GM18861 (cell line): ENCODE measurements at regions not wholly inside any gene's neighbourhood (a gene's known extent, or its start where the extent isn't known, plus 50 kb on each side); places are given as distances from the start of the nearest gene placed in this dataset.
"Not testable (repeated sequence)": the region's sequence is repeated elsewhere in the genome, so short reads cannot be mapped to it uniquely, and the experiment has no call there.

Experiments
- ATAC-seq: cut with Tn5 transposase; IDR thresholded peaks from one replicate; pipeline ENCODE4 v1.9.1; 2021; ENCODE audit not compliant: unreplicated experiment

DNA sequence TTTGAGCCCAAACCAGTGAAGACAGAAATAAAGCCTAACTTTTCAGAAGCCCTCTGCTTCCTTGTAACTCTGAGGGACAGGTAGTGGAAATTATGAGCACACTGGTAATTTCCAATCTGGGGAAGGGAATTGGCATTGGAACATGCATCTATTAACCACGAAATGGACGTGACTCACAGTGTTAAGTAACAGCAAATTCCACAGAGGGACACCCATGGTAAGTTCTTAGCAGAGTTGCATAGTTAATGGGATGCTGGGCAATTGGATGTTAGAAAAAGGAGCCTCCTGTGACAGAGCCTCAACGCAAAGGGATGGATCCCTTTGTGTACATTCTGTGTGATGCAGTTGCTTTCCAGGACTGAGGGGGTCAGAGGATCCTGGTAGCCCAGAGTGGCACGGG, 168.6 kb downstream of the SEMA6D start:
- ATAC-seq, result no peak

GRCh38 chr15:47887241-47887800, 170.0 kb downstream of the SEMA6D start:
- ATAC-seq, result no peak

DNA sequence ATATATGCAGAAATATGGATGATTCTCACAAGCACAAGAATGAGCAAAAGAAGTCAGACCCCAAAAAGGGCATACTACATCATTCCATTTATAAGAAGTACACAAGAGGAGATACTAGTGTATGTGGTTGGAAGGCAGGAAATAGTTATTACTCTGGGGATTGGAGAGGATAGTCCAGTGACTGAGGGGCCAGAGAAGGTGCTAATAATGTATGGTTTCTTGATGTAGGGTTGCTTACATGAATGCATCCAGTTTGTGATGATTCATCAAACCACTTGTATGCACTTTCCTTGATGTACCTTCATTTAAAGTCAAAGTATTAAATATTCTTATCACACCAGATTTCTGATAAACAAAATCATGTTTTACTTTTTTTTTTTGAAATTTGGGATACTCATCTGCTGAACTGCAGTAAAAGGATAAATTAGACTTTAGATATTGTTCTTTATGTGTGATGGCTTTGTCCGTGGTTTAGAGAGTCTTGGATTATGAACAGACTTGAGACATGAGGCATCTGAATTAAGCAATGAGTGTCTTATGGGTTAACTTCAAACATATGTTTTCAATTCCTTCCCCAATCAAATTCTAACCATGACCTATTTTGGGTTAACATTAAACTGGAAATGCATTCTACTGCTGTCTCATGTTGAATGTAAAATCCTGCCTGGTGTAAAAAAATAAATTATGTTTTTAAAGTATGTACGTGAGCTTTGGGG, 171.2 kb downstream of the SEMA6D start:
- ATAC-seq, result no peak

DNA sequence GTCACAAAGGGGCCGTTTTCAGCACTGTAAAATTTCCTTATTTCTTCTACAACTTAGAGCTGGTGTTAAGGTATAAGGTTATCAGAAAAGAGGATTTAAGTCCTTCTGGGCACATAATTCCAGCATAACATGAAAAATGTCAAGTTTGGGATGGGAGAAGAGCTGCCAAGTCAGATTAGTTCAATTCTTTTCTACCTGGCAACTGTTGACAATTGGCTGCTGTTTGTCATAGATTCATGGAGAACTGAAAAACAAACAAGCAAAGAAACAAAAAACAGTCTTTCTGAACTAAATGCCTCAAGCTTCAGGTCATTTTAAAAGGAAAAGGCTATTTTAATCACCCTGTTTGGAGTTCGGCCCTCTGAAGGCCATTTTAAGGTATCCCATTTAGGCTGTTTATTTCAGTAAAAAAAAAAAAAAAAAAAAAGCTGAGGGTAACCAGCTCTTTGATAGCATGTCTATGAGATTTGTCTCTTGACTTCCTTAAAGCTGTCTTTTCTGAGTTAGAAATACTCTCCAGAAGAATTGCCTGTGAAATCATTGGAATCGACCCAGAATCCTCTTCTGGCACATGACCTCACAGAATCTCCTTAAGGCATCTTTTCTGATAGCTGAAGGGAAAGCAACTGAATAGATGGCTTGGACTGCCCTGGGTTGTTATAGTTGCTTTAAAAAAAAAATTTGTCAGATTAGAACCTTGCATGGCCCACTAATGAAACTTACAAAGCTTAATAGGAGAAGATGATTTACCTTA, 173.3 kb downstream of the SEMA6D start:
- ATAC-seq, result no peak

DNA sequence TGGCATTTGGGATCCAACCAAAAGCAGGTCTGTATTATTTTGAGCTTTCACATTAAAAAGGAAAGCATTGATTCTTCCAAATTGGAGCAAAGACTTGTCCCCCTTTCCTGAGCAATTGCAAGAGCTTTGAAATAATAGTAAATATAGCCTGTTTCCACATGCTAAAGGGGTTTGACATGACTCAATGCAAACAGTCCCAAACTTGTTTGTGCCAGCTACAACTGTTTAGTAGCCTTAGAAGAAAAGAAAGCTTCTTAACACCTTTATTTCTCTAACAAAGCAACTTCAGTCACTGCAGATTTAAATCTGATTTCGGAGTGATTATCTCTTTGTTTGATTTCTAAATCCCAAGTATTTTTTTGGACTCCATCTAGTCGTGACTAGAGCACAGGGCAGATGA, 180.2 kb downstream of the SEMA6D start:
- ATAC-seq, result no peak

- ATAC-seq, result no peak
These were observed 183.4 kb downstream of the SEMA6D start for GRCh38 chr15:47900751-47901150.

GRCh38 chr15:47903368-47903767, 186.1 kb downstream of the SEMA6D start:
- ATAC-seq, result no peak

GRCh38 chr15:47908486-47908885, 191.2 kb downstream of the SEMA6D start:
- ATAC-seq, result no peak

DNA sequence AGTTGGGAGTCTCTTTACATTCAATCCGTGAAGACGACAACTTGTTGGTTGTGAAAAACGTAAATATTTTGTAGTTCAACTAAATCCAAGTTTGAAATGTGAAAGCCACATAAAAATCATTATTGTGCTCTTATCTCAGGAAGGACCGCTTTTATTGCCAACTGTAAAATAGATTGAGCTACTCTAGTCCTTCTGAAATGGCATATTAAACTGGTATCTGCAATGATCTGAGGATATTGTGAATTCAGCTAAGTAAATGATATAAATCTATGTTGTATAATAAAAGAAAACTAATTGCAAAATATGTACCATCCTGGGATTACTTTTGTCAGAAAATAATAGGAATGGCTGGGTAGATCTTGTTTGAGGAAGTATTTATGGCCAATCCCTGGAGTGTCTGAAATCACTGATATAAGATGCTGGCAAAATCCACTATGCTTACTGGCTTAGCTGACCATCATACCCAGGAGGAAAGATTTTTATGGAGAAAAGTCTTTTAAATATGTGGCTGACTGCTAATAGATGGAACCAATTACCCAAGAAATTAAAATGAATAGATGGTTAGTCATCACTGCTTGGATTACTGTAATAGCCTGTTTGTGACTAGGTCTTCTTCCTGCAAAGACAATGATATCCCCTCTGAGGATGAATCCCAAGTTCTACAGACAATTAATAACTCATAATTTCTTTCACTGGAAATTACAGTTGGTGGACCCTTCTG, 191.8 kb downstream of the SEMA6D start:
- ATAC-seq, result no peak

- not testable (repeated sequence) for ATAC-seq
These were observed 195.6 kb downstream of the SEMA6D start for GRCh38 chr15:47912910-47913309.

- no peak for ATAC-seq
These were observed 200.6 kb downstream of the SEMA6D start for GRCh38 chr15:47917881-47918280.

GRCh38 chr15:47918877-47919276, 201.6 kb downstream of the SEMA6D start:
- ATAC-seq, result no peak

- no peak for ATAC-seq
These were observed 196.4 kb upstream of the SLC24A5 start for GRCh38 chr15:47924381-47924780.

DNA sequence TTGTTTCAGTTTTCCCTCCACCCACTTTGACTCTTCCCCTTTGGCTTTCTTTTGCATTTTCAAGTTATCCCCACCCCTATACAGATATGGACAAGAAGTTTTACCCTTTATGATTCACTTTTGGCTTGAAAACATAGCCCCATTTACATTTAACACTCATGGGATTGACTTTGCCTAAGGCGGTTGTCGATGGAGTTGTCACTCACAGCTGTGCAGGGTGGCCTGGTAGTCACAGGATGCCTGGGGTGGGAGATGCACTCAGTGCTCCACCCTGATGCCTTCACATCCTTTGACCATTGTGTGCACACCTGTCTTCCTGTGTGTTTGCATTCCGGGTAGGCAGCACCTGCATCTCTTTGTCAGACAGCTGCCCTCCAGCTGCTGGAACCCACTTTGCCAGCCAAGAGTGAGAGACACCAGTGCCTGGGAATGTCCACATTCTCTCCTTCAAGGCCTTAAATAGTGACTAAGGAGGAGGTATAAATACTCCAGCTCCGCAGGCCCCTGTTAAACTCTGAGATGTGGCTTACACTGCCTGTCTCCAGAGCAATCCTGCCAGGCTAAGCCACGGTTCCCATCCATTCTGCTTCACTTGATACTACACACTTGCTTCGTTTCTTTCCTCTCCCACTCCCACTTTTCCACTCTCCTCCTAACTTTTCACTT, 191.5 kb upstream of the SLC24A5 start:
- ATAC-seq, result no peak

GRCh38 chr15:47932261-47932660, 188.5 kb upstream of the SLC24A5 start:
- no peak for ATAC-seq

- no peak for ATAC-seq
These were observed 187.7 kb upstream of the SLC24A5 start for GRCh38 chr15:47932951-47933641.

DNA sequence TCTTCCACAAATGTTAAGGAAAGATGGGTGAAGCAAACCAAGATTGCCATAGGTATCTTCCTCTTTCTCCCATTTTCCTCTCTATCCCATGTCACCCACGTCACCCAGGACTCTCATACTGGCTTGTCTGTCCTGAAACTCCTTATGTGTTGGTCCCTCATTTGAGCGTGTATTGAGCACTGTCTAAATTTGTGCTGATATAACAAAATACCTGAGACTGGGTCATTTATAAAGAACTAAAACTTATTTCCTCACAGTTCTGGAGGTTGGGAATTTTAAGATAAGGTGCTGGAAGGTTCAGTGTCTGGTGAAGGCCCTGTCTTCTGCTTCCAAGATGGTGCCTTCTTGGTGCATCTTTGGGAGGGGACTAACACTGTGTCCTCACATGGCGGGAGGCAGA, 186.9 kb upstream of the SLC24A5 start:
- ATAC-seq, result no peak

- no peak for ATAC-seq
These were observed 186.4 kb upstream of the SLC24A5 start for GRCh38 chr15:47934342-47934741.

DNA sequence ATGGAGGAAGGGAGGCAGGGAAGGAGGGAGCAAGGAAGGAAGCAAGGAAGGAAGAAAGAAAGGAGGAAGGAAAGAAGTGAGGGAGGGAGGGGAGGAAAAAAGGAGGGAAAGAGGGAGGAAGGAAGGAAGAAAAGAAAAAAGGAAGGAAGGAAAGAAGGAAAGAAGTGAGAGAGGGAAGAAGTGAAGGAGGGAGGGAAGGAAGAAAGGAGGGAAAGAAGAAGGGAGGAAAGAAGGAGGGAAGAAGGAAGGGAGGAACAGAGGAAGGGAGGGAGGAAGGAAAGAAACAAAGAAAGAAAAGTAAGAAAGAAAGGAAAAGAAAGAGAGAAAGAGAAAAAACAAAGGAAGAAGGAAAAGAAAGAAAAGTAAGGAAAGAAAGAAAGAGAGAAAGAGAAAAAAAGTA, 183.0 kb upstream of the SLC24A5 start:
- ATAC-seq, result no peak

DNA sequence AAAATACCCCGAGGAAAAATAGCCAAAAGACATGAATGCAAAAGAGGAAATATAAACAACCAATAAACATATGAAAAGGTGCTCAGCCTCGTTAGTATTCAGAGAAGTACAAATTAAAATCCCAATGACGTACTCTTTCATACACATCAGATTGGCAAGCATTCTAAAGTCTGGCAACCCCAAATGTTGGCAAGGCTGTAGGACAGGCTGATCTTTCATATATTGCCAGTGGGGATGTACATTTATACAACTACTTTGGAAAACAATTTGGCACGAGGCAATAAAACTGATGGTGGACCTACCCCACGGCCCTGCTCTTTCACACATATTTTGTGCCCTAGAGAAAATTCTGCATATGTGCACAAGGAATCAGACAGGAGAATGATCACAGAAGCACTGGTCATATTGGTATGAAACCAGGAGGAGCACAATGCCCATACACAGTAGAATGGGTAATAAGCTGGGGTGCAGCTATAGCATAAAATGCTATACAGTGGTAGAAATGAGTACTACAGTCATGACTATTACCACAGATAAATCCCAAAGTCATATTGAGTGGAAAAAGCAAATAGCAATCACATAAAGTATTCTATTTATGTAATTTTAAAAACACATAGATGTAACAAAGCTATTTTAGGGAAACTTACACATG, 176.0 kb upstream of the SLC24A5 start:
- no peak for ATAC-seq
